Ramos (cell line): ENCODE measurements at regions not wholly inside any gene's neighbourhood (a gene's known extent, or its start where the extent isn't known, plus 50 kb on each side); places are given as distances from the start of the nearest gene placed in this dataset.

Experiments
- in situ Hi-C: fragments of 300-500 bp; cut with MboI; formaldehyde crosslinking; loops from one replicate; pipeline ENCODE4 v1.14.3; 2022; ENCODE audit warnings: low sequenced_read_pairs; ENCODE audit not compliant: unreplicated experiment

- in situ Hi-C loops, result no loop called here
Observed at GRCh38 chr13:111645598-111646455, 325.4 kb downstream of the TEX29 start.

- in situ Hi-C loops, result no loop called here
Observed at GRCh38 chr13:111646456-111646855, 326.0 kb downstream of the TEX29 start.

GRCh38 chr13:111648885-111649284 lies 328.4 kb downstream of the TEX29 start:
- in situ Hi-C loops, result no loop called here

GRCh38 chr13:111650626-111651025 lies 330.2 kb downstream of the TEX29 start:
- in situ Hi-C loops, result no loop called here

- in situ Hi-C loops, result no loop called here
Observed at GRCh38 chr13:111652676-111653075, 332.2 kb downstream of the TEX29 start.

GRCh38 chr13:111654531-111654930 lies 334.1 kb downstream of the TEX29 start:
- in situ Hi-C loops, result no loop called here

GRCh38 chr13:111656439-111656838 lies 336.0 kb downstream of the TEX29 start:
- in situ Hi-C loops, result no loop called here

- in situ Hi-C loops, result no loop called here
Observed at GRCh38 chr13:111657013-111657412, 336.6 kb downstream of the TEX29 start.

GRCh38 chr13:111658145-111659100 lies 338.0 kb downstream of the TEX29 start:
- in situ Hi-C loops, result no loop called here

GRCh38 chr13:111659219-111659775 lies 338.9 kb downstream of the TEX29 start:
- in situ Hi-C loops, result no loop called here

GRCh38 chr13:111659842-111660241 lies 339.4 kb downstream of the TEX29 start:
- in situ Hi-C loops, result no loop called here

GRCh38 chr13:111661052-111661451 lies 340.6 kb downstream of the TEX29 start:
- in situ Hi-C loops, result no loop called here

- in situ Hi-C loops, result no loop called here
Observed at GRCh38 chr13:111661776-111662175, 341.3 kb downstream of the TEX29 start.

GRCh38 chr13:111662451-111662850 lies 342.0 kb downstream of the TEX29 start:
- in situ Hi-C loops, result no loop called here

GRCh38 chr13:111662895-111663294 lies 342.5 kb downstream of the TEX29 start:
- in situ Hi-C loops, result no loop called here

GRCh38 chr13:111663505-111663904 lies 343.1 kb downstream of the TEX29 start:
- in situ Hi-C loops, result no loop called here

- in situ Hi-C loops, result no loop called here
Observed at GRCh38 chr13:111663953-111664421, 343.5 kb downstream of the TEX29 start.

- in situ Hi-C loops, result no loop called here
Observed at GRCh38 chr13:111664696-111665095, 344.3 kb downstream of the TEX29 start.

GRCh38 chr13:111665691-111666095 lies 345.3 kb downstream of the TEX29 start:
- in situ Hi-C loops, result no loop called here

- in situ Hi-C loops, result no loop called here
Observed at GRCh38 chr13:111666164-111666776, 345.8 kb downstream of the TEX29 start.
